ENCODE measurements at regions not wholly inside any gene's neighbourhood (a gene's known extent, or its start where the extent isn't known, plus 50 kb on each side); places are given as distances from the start of the nearest gene placed in this dataset.

DNA sequence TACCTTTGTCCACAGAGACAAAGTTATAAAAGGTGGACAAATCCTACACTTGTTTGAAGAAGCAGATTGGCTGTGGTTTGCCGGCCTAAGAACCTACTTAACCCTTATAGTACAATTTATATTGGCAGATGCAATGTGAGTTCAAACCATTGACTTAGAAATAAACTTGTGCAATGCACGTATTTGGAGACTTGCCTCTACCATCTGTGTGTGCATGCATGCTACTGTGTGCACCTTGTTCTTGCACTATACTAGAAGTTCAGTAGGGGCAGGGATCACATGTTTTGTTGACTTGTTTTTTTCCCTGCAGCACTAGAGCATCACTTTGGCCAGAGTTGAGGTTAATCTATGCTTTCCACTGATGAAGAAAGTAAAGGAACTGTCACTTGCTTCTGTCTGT, 163.1 kb upstream of the SERP2 start:
- Histone ChIP-seq H3K4me2 (ENCODE audit: control insufficient read depth, insufficient read depth) (no peak overlapping the region), H3K36me3 (ENCODE audit: control insufficient read depth in 2 of 2, insufficient read depth in 2 of 2, low read length in 1 of 2) (no peaks in the 10 kb centered on the region), H3K27ac (ENCODE audit: control insufficient read depth, insufficient read depth) (no peak overlapping the region), H3K27me3 (replicated peaks in 1 of 2; ENCODE audit: control insufficient read depth in 2 of 2, insufficient read depth in 2 of 2, low read length in 1 of 2) (no peaks in the 10 kb centered on the region; a peak in 1 of 4 replicates), H3K4me1 (ENCODE audit: control insufficient read depth, insufficient read depth, low read length) (no peaks in the 10 kb centered on the region), H3K79me2 (ENCODE audit: control insufficient read depth, insufficient read depth, low read length) (no peaks in the 10 kb centered on the region), H3K9ac (ENCODE audit: control insufficient read depth, insufficient read depth, low read length) (no peak overlapping the region), H2AFZ (ENCODE audit: control insufficient read depth, low read depth, low read length) (no peak overlapping the region), H3K9me3 (replicated peaks; ENCODE audit: control insufficient read depth, insufficient read depth, low read length) (no peaks in the 10 kb centered on the region; the same call in 1 of the 3 replicates), H4K20me1 (ENCODE audit: control insufficient read depth, insufficient read depth) (no peaks in the 10 kb centered on the region), H3K4me3 (no peak overlapping the region)
- ChIA-PET SMC1A (ENCODE audit: uncharacterized antibody, unreplicated experiment) (no interaction called here), RAD21 (ENCODE audit: unreplicated experiment) (no interaction called here), CTCF (no interaction called here), POLR2A (no interaction called here)
- no peak for DNase-seq (ENCODE audit: low read depth, low spot score)
- 0% methylated on average over 2 of the region's 2 CpGs for WGBS (ENCODE audit: insufficient coverage, insufficient replicate concordance, low lambda C conversion rate, missing lambda C conversion rate)
- ATAC-seq: no peak
- FAIRE-seq: no peak
- intact Hi-C loops (cut with micrococcal nuclease; ENCODE audit: unreplicated experiment) (no loop called here), in situ Hi-C loops (cut with MboI) (no loop called here)
- no TSS peak for BruUV-seq (replicated peaks)
- TF ChIP-seq YY1 (IDR thresholded peaks at IDR 0.05; ENCODE audit: low read depth, low read length) (no peak), GABPA (IDR thresholded peaks at IDR 0.05; ENCODE audit: low read depth) (no peak), PAX8 (IDR thresholded peaks at IDR 0.05) (no peak), MTA2 (IDR thresholded peaks at IDR 0.05; ENCODE audit: low read depth) (no peak), NR2C2 (IDR thresholded peaks at IDR 0.05; ENCODE audit: borderline replicate concordance, control insufficient read depth, insufficient read length, low read depth) (no peak), CEBPB (IDR thresholded peaks at IDR 0.05; ENCODE audit: borderline replicate concordance in 1 of 2, low read depth in 2 of 2, low read length in 2 of 2) (no peak), DPF2 (IDR thresholded peaks at IDR 0.05) (no peak), CHD4 (IDR thresholded peaks at IDR 0.05) (no peak), NFYA (IDR thresholded peaks at IDR 0.05; ENCODE audit: borderline replicate concordance, low read depth, low read length) (no peak), SIX5 (IDR thresholded peaks at IDR 0.05; ENCODE audit: low read depth, low read length, severe bottlenecking) (no peak), STAT1 (conservative IDR thresholded peaks at IDR 0.05) (no peak)
- TF ChIP-seq, protein P1, sequence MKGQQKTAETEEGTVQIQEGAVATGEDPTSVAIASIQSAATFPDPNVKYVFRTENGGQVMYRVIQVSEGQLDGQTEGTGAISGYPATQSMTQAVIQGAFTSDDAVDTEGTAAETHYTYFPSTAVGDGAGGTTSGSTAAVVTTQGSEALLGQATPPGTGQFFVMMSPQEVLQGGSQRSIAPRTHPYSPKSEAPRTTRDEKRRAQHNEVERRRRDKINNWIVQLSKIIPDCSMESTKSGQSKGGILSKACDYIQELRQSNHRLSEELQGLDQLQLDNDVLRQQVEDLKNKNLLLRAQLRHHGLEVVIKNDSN (IDR thresholded peaks at IDR 0.05; ENCODE audit: borderline replicate concordance, extremely low read length, insufficient read depth, low read depth, low read length): no peak
- TF ChIP-seq, protein P2, sequence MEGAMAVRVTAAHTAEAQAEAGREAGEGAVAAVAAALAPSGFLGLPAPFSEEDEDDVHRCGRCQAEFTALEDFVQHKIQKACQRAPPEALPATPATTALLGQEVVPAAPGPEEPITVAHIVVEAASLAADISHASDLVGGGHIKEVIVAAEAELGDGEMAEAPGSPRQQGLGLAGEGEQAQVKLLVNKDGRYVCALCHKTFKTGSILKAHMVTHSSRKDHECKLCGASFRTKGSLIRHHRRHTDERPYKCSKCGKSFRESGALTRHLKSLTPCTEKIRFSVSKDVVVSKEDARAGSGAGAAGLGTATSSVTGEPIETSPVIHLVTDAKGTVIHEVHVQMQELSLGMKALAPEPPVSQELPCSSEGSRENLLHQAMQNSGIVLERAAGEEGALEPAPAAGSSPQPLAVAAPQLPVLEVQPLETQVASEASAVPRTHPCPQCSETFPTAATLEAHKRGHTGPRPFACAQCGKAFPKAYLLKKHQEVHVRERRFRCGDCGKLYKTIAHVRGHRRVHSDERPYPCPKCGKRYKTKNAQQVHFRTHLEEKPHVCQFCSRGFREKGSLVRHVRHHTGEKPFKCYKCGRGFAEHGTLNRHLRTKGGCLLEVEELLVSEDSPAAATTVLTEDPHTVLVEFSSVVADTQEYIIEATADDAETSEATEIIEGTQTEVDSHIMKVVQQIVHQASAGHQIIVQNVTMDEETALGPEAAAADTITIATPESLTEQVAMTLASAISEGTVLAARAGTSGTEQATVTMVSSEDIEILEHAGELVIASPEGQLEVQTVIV (IDR thresholded peaks at IDR 0.05; ENCODE audit: borderline replicate concordance, partially characterized antibody): no peak

All from GM12878 (cell line).